ENCODE measurements at regions not wholly inside any gene's neighbourhood (a gene's known extent, or its start where the extent isn't known, plus 50 kb on each side); places are given as distances from the start of the nearest gene placed in this dataset.

DNA sequence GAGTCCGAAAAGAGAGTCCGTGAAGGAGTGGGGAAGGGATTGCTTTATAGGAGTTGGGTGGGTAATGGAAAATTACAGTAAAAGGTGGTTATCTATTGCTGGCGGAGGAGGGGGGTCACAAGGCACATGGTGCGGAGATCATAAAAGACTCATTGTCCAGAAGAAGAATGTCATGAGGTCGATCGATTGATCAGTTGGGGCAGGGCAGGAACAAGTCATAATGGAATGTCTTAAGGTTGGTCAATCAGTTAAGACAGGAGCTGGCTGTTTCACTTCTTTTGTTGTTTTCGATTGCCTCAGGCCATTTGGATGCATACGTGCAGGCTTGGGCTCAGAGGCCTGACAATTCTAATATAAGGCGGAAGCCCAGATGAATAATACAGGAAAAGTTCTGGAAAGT lies 473.0 kb upstream of the TNP1 start:
- no peak for DNase-seq (ENCODE audit: low read depth)

DNA sequence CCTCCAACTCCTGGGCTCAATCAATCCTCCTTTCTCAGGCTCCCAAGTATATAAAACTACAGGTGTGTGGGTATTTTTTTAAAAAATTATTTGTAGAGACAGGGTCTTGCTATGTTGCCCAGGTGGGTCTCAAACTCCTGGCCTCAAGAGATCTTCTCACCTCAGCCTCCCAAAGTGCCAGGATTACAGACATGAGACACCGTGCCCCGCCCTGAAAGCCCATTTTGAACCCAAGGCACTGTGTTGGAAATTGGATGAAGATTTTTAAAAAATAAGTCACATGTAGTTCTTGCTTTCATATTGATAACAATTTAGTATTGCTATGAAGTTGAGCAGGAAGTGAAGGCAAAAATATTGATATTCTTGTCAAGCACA lies 472.5 kb upstream of the TNP1 start:
- no peak for DNase-seq (ENCODE audit: low read depth)
- H3K4me3 ChIP-seq (ENCODE audit: control insufficient read depth, low read depth, low read length), result no peak overlapping the region
- TF ChIP-seq, protein P1, sequence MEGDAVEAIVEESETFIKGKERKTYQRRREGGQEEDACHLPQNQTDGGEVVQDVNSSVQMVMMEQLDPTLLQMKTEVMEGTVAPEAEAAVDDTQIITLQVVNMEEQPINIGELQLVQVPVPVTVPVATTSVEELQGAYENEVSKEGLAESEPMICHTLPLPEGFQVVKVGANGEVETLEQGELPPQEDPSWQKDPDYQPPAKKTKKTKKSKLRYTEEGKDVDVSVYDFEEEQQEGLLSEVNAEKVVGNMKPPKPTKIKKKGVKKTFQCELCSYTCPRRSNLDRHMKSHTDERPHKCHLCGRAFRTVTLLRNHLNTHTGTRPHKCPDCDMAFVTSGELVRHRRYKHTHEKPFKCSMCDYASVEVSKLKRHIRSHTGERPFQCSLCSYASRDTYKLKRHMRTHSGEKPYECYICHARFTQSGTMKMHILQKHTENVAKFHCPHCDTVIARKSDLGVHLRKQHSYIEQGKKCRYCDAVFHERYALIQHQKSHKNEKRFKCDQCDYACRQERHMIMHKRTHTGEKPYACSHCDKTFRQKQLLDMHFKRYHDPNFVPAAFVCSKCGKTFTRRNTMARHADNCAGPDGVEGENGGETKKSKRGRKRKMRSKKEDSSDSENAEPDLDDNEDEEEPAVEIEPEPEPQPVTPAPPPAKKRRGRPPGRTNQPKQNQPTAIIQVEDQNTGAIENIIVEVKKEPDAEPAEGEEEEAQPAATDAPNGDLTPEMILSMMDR (IDR thresholded peaks at IDR 0.05; ENCODE audit: control insufficient read depth, insufficient read depth, low read depth, low read length, missing control alignments), result no peak

More for the DNA sequence above, 473.0 kb upstream of the TNP1 start:
- TF ChIP-seq, protein P1 (IDR thresholded peaks at IDR 0.05; ENCODE audit: control insufficient read depth, insufficient read depth, low read depth, low read length, missing control alignments), result no peak
- H3K4me3 ChIP-seq (ENCODE audit: control insufficient read depth, low read depth, low read length), result no peak overlapping the region

DNA sequence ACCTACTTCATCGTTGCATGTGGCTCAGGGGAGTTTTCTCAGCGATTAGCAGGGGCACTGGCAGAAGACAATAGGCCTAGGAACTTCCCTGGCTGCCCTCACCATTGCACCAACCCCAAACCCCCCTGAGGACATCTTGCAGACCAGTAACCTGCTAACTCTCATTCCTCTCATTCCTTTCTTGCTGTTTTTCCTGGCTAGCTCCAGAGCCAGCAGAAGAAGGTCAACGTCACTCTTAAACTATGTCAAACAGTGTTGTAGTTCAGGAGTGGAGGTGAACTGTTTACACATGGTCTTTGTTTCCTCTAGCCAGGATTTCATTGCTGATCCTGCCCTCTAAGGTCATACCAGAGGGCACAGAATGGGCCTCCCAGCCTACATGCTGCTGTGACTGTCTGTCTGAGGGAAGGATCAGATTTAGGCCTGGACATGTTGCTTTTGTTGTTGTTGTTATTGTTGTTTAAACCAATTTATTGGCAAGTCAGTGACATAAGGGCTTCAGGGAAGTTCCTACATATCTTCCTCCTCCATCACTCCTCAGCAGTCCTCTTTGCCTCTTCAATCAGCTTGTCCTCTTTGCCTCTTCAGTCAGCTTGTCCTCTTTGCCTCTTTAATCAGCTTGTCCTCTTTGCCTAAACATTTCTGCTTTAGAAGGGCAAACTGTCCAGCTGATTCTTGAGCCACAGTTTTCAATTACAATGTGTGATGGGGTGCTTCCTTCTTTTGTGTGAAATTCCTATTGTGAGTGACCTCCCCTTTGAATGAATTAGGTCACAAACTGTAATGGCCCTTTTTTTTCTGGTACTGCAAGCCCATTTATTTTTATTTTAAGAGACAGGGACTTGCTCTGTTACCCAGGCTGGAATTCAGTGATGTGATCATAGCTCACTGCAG lies 471.9 kb upstream of the TNP1 start:
- TF ChIP-seq, protein P1 (IDR thresholded peaks at IDR 0.05; ENCODE audit: control insufficient read depth, insufficient read depth, low read depth, low read length, missing control alignments), result no peak
- DNase-seq (ENCODE audit: low read depth), result peak; percentile 1
- H3K4me3 ChIP-seq (ENCODE audit: control insufficient read depth, low read depth, low read length), result no peak overlapping the region

DNA sequence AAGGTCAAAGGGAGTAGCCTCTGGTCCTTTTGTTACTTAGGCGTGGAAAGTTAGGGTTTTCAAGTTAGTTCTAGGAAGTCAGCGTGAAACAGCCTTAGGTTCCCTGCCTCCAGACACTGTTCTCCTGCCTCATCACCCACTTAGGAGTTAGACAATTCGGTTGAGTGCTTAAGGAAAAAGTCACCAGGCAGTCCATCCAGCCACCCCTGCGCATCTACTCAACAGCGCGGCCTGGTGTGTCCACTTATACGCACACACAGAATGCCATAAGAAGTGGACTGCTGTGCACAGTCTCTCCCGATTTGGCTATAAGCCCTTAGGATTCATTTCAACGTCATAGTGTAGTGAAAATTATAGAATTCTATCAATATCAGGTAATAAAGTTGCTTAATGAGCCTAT lies 470.8 kb upstream of the TNP1 start:
- TF ChIP-seq, protein P1 (IDR thresholded peaks at IDR 0.05; ENCODE audit: control insufficient read depth, insufficient read depth, low read depth, low read length, missing control alignments), result no peak
- DNase-seq (ENCODE audit: low read depth), result no peak
- no peak overlapping the region for H3K4me3 ChIP-seq (ENCODE audit: control insufficient read depth, low read depth, low read length)

DNA sequence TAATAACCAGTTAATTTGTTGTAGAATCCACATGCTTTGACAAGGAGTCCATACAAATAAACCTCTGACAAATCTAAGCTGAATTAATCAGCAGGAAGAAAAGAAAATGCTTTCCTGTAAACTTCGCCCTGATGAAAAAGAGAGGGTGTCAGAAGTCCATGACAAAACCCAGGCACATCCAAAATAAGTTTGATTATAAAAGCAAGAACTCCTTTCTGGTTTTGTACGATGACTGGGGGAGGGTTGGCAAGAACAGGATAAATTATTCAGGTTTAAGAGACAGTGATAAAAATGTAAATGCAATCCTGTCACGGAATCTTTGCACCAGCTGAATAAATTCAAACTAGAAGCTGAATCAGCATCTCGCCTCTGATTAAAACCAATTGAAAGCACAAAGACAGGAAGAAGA lies 469.2 kb upstream of the TNP1 start:
- peak; percentile 1 for DNase-seq (ENCODE audit: low read depth)
- H3K4me3 ChIP-seq (ENCODE audit: control insufficient read depth, low read depth, low read length), result no peak overlapping the region
- TF ChIP-seq, protein P1 (IDR thresholded peaks at IDR 0.05; ENCODE audit: control insufficient read depth, insufficient read depth, low read depth, low read length, missing control alignments), result no peak

DNA sequence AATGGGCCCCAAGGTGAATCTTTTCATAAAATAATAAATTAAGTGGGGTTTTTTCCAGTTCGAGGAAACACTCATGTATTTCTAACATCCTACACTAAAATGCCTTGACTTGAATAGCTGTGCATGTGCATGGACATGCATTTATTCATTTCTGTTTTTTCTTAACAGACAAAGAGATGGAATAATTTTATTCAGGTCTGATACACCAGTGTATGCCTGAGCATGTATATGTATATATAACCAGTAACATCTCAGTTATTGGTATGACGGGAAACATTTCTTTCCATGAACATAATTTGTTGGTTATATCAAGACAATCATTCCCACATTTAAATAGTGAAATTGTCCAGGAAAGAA lies 468.7 kb upstream of the TNP1 start:
- no peak for DNase-seq (ENCODE audit: low read depth)
- H3K4me3 ChIP-seq (ENCODE audit: control insufficient read depth, low read depth, low read length), result no peak overlapping the region
- TF ChIP-seq, protein P1 (IDR thresholded peaks at IDR 0.05; ENCODE audit: control insufficient read depth, insufficient read depth, low read depth, low read length, missing control alignments), result no peak
